H1 (cell line): ENCODE measurements at regions not wholly inside any gene's neighbourhood (a gene's known extent, or its start where the extent isn't known, plus 50 kb on each side); places are given as distances from the start of the nearest gene placed in this dataset.

Experiments used
- CTCF ChIA-PET: fragments of 300-600 bp; sonication (Branson Sonifier 250); formaldehyde crosslinking; loops from one replicate; lab custom pipeline; 2021; ENCODE audit not compliant: partially characterized antibody; lab: Charles Lee
- POLR2A ChIA-PET: fragments of 300-600 bp; sonication (Branson Sonifier 250); formaldehyde crosslinking; loops from one replicate; lab custom pipeline; 2021; ENCODE audit warnings: inconsistent platforms; ENCODE audit not compliant: partially characterized antibody; lab: Charles Lee
- DNase-seq, 2 experiments: peaks; one replicate each; pipeline versions ENCODE4 v3.0.0 to v3.0.0-alpha.2; 2010 to 2022; ENCODE audit warnings: low spot score in 2 of 2, low read depth in 1 of 2, mixed read lengths in 1 of 2
- FAIRE-seq: peaks from 2 replicates; lab custom pipeline; 2011; peaks lifted over from hg19 to GRCh38; lab: Jason Lieb, UNC
- H2AFZ ChIP-seq: 2 replicates; pipeline ENCODE4 v1.8.1; 2012; ENCODE audit warnings: low read length, inconsistent platforms
- H2AK5ac ChIP-seq: 2 replicates; pipeline ENCODE4 v1.6.1; 2013; ENCODE audit warnings: low read depth, low read length
- H2BK120ac ChIP-seq: replicated peaks from 2 replicates; pipeline ENCODE3; 2013; ENCODE audit warnings: low read depth, low read length, inconsistent platforms
- H2BK12ac ChIP-seq: 2 replicates; pipeline ENCODE4 v1.6.1; 2013; ENCODE audit warnings: low read depth, low read length
- H2BK15ac ChIP-seq: 2 replicates; pipeline ENCODE4 v1.6.1; 2013; ENCODE audit warnings: low read length
- H2BK20ac ChIP-seq: 2 replicates; pipeline ENCODE4 v1.6.1; 2013; ENCODE audit warnings: low read length
- H2BK5ac ChIP-seq: 2 replicates; pipeline ENCODE4 v1.6.1; 2013; ENCODE audit warnings: low read depth, low read length
- H3K14ac ChIP-seq: 2 replicates; pipeline ENCODE4 v1.6.1; 2013; ENCODE audit warnings: inconsistent platforms; ENCODE audit not compliant: insufficient read length
- H3K18ac ChIP-seq: 2 replicates; pipeline ENCODE4 v1.6.1; 2013; ENCODE audit warnings: low read length; ENCODE audit errors: extremely low read depth
- H3K23ac ChIP-seq: 2 replicates; pipeline ENCODE4 v1.6.1; 2013; ENCODE audit warnings: inconsistent platforms; ENCODE audit not compliant: insufficient read length
- H3K23me2 ChIP-seq: 2 replicates; pipeline ENCODE4 v1.6.1; 2013; ENCODE audit warnings: low read depth, low read length
- H3K27ac ChIP-seq: 2 replicates; pipeline ENCODE4 v1.6.1; 2011; ENCODE audit warnings: low read depth, low read length, inconsistent platforms
- H3K27me3 ChIP-seq, 4 experiments: replicated peaks in 1 of 4; 1 replicate in 1 of 4; 2 replicates in 3 of 4; pipeline versions ENCODE4 v1.6.1 to v1.8.1; 2011 to 2013; ENCODE audit warnings: low read length in 3 of 4, mild to moderate bottlenecking in 3 of 4, inconsistent platforms in 2 of 4, mixed read lengths in 2 of 4, moderate library complexity in 1 of 4; ENCODE audit not compliant: control insufficient read depth in 3 of 4, insufficient read depth in 3 of 4; ENCODE audit errors: extremely low read depth in 1 of 4
- H3K36me3 ChIP-seq, 4 experiments: 2 replicates each; pipeline versions ENCODE4 v1.6.1 to v1.8.1; 2011 to 2013; ENCODE audit warnings: mild to moderate bottlenecking in 4 of 4, low read length in 3 of 4, moderate library complexity in 2 of 4, control low read depth in 1 of 4, inconsistent platforms in 1 of 4; ENCODE audit not compliant: insufficient read depth in 4 of 4, control insufficient read depth in 2 of 4
- H3K4ac ChIP-seq: replicated peaks from 2 replicates; pipeline ENCODE3; 2013; ENCODE audit warnings: low read length, low read depth, mixed read lengths, inconsistent platforms; ENCODE audit not compliant: insufficient read length
- H3K4me1 ChIP-seq, 4 experiments: replicated peaks in 1 of 4; 1 replicate in 1 of 4; 2 replicates in 3 of 4; pipeline versions ENCODE4 v1.6.1 to v1.8.1; 2011 to 2013; ENCODE audit warnings: low read length in 3 of 4, inconsistent platforms in 2 of 4, mixed read lengths in 1 of 4; ENCODE audit not compliant: insufficient read depth in 4 of 4, control insufficient read depth in 3 of 4
- H3K4me2 ChIP-seq, 2 experiments: 2 replicates each; pipeline versions ENCODE4 v1.6.1 to v1.8.1; 2011 to 2013; ENCODE audit warnings: low read depth in 2 of 2, low read length in 2 of 2, control low read depth in 1 of 2, inconsistent platforms in 1 of 2, mild to moderate bottlenecking in 1 of 2; ENCODE audit not compliant: insufficient read depth in 1 of 2
- H3K4me3 ChIP-seq, 4 experiments: fragments of 200-600, 300-600 bp in 1 of 4; sonication (generic), shearing (Covaris generic), sonication (Bioruptor Twin) in 1 of 4; 2 replicates each; pipeline versions ENCODE4 v1.5.1 to v1.8.1; 2011 to 2016; ENCODE audit warnings: low read length in 4 of 4, low read depth in 3 of 4, control low read depth in 2 of 4, inconsistent platforms in 2 of 4, mild to moderate bottlenecking in 2 of 4, mixed read lengths in 1 of 4, moderate library complexity in 1 of 4; ENCODE audit not compliant: insufficient read depth in 2 of 4; ENCODE audit errors: extremely low read depth in 1 of 4
- H3K56ac ChIP-seq: replicated peaks from 2 replicates; pipeline ENCODE3; 2013; ENCODE audit warnings: low read depth, mild to moderate bottlenecking, mixed read lengths, low read length, inconsistent platforms; ENCODE audit not compliant: insufficient read length
- H3K79me1 ChIP-seq: 2 replicates; pipeline ENCODE4 v1.6.1; 2013; ENCODE audit warnings: low read depth, low read length, control low read depth
- H3K79me2 ChIP-seq, 2 experiments: 2 replicates each; pipeline versions ENCODE4 v1.6.1 to v1.8.1; 2012 to 2013; ENCODE audit warnings: low read length in 2 of 2, mild to moderate bottlenecking in 2 of 2, inconsistent platforms in 1 of 2; ENCODE audit not compliant: insufficient read depth in 2 of 2, control insufficient read depth in 1 of 2
- H3K9ac ChIP-seq, 4 experiments: replicated peaks in 1 of 4; 1 replicate in 1 of 4; 2 replicates in 3 of 4; pipeline versions ENCODE4 v1.6.1 to v1.8.1; 2011 to 2013; ENCODE audit warnings: low read depth in 3 of 4, low read length in 3 of 4, control low read depth in 2 of 4, mild to moderate bottlenecking in 2 of 4, moderate library complexity in 2 of 4, inconsistent platforms in 1 of 4; ENCODE audit errors: extremely low read depth in 1 of 4
- H3K9me3 ChIP-seq, 2 experiments: 2 replicates each; pipeline versions ENCODE4 v1.6.1 to v1.8.1; 2012 to 2013; ENCODE audit warnings: mild to moderate bottlenecking in 2 of 2, moderate library complexity in 2 of 2, control low read depth in 1 of 2, inconsistent platforms in 1 of 2, low read depth in 1 of 2, low read length in 1 of 2, mixed read lengths in 1 of 2; ENCODE audit not compliant: insufficient read depth in 2 of 2
- H4K20me1 ChIP-seq, 2 experiments: replicated peaks in 1 of 2; 2 replicates each; pipeline versions ENCODE3 to v1.8.1; 2011 to 2013; ENCODE audit warnings: inconsistent platforms in 2 of 2, low read length in 2 of 2, mild to moderate bottlenecking in 1 of 2; ENCODE audit not compliant: insufficient read depth in 2 of 2, control insufficient read depth in 1 of 2
- H4K5ac ChIP-seq: 2 replicates; pipeline ENCODE4 v1.6.1; 2013; ENCODE audit warnings: low read length, low read depth, mixed read lengths, inconsistent platforms; ENCODE audit not compliant: insufficient read length
- H4K8ac ChIP-seq: 2 replicates; pipeline ENCODE4 v1.8.0; 2013; ENCODE audit warnings: mild to moderate bottlenecking, moderate library complexity, low read length, inconsistent platforms; ENCODE audit not compliant: insufficient read depth; ENCODE audit errors: extremely low read depth
- H4K91ac ChIP-seq: replicated peaks from 2 replicates; pipeline ENCODE3; 2013; ENCODE audit warnings: low read length, mixed read lengths, inconsistent platforms; ENCODE audit not compliant: insufficient read length
- ASH2L ChIP-seq: fragments of 200-600, 300-600 bp; sonication (generic); IDR thresholded peaks from one replicate; pipeline ENCODE4 v1.7.1; 2017; ENCODE audit warnings: low read length
- BCL11A ChIP-seq, 2 experiments: IDR thresholded peaks; one replicate each; pipeline ENCODE4 v1.6.1; 2011; ENCODE audit warnings: low read depth in 2 of 2, low read length in 2 of 2, mild to moderate bottlenecking in 2 of 2
- CBX8 ChIP-seq: fragments of 300-800, 300-1000 bp; sonication (generic); IDR thresholded peaks from 2 replicates; pipeline ENCODE4 v1.7.1; 2016; ENCODE audit warnings: low read depth, low read length, borderline replicate concordance
- CHD1 ChIP-seq: IDR thresholded peaks from 2 replicates; pipeline ENCODE4 v1.6.1; 2012; ENCODE audit warnings: low read depth, low read length, improper control_type of control experiment
- CHD2 ChIP-seq: IDR thresholded peaks from 2 replicates; pipeline ENCODE4 v1.6.1; 2012; ENCODE audit warnings: low read length, improper control_type of control experiment
- E2F6 ChIP-seq: IDR thresholded peaks from 2 replicates; pipeline ENCODE4 v1.6.1; 2012; ENCODE audit warnings: inconsistent platforms
- GABPA ChIP-seq: IDR thresholded peaks from 2 replicates; pipeline ENCODE4 v1.6.1; 2011; ENCODE audit warnings: mild to moderate bottlenecking, low read length, moderate library complexity, borderline replicate concordance; ENCODE audit not compliant: insufficient read depth
- JUN ChIP-seq: IDR thresholded peaks from 2 replicates; pipeline ENCODE4 v1.6.1; 2011; ENCODE audit warnings: low read depth, mild to moderate bottlenecking, improper control_type of control experiment, low read length
- JUND ChIP-seq: IDR thresholded peaks from 2 replicates; pipeline ENCODE4 v1.6.1; 2011; ENCODE audit warnings: mild to moderate bottlenecking, improper control_type of control experiment, low read length
- MAFK ChIP-seq: IDR thresholded peaks from 2 replicates; pipeline ENCODE4 v1.6.1; 2012; ENCODE audit warnings: low read depth, mild to moderate bottlenecking, improper control_type of control experiment, low read length
- POLR2AphosphoS5 ChIP-seq: IDR thresholded peaks from 2 replicates; pipeline ENCODE4 v1.6.1; 2011; ENCODE audit warnings: low read depth, low read length
- RAD21 ChIP-seq, 2 experiments: IDR thresholded peaks in 1 of 2; conservative IDR thresholded peaks in 1 of 2; 2 replicates each; pipeline ENCODE4 v1.6.1; 2011; ENCODE audit warnings: low read depth in 2 of 2, low read length in 2 of 2, improper control_type of control experiment in 1 of 2, inconsistent platforms in 1 of 2, mild to moderate bottlenecking in 1 of 2, moderate library complexity in 1 of 2
- RFX5 ChIP-seq: IDR thresholded peaks from 2 replicates; pipeline ENCODE4 v1.6.1; 2011; ENCODE audit warnings: low read depth, low read length, improper control_type of control experiment, borderline replicate concordance
- SIRT6 ChIP-seq: IDR thresholded peaks from one replicate; pipeline ENCODE4 v1.7.1; 2012; ENCODE audit warnings: low read length, inconsistent platforms
- TAF1 ChIP-seq: IDR thresholded peaks from 2 replicates; pipeline ENCODE4 v1.6.1; 2011; ENCODE audit warnings: mild to moderate bottlenecking, low read depth, low read length
- WGBS, 2 experiments: shearing (Covaris generic) in 1 of 2; methylation state at CpG; one replicate each; pipeline versions ENCODE4 v1.1.6 to v1.1.7; 2013 to 2015; ENCODE audit warnings: low lambda C conversion rate in 2 of 2, mixed read lengths in 2 of 2, inconsistent platforms in 1 of 2, low coverage in 1 of 2, missing lambda C conversion rate in 1 of 2; ENCODE audit not compliant: insufficient replicate concordance in 2 of 2, insufficient coverage in 1 of 2, insufficient read length in 1 of 2; ENCODE audit errors: extremely low coverage in 1 of 2, missing lambda C conversion rate in 1 of 2; 5-methylcytosine and 5-hydroxymethylcytosine counted together

- Histone ChIP-seq H2BK20ac (no peak overlapping the region), H4K20me1 (no peaks in the 10 kb centered on the region), H2AK5ac (no peak overlapping the region), H3K56ac (no peak overlapping the region), H3K9ac (no peak overlapping the region), H3K23me2 (no peaks in the 10 kb centered on the region), H3K27me3 (no peaks in the 10 kb centered on the region), H4K91ac (no peak overlapping the region), H2AFZ (no peak overlapping the region), H3K79me2 (no peaks in the 10 kb centered on the region), H3K36me3 (no peaks in the 10 kb centered on the region), H2BK5ac (no peak overlapping the region), H3K23ac (no peak overlapping the region), H3K9me3 (no peaks in the 10 kb centered on the region), H3K4me1 (peaks cover 0 to 7% (median 0%) of the 10 kb centered on the region in 4 experiments; a peak in 3 of 7 replicates), H4K8ac (no peak overlapping the region; the same call in 1 of the 2 replicates), H4K5ac (no peak overlapping the region), H2BK15ac (no peak overlapping the region), H3K18ac (no peak overlapping the region), H2BK12ac (no peak overlapping the region), H3K4ac (no peak overlapping the region), H2BK120ac (no peak overlapping the region), H3K27ac (no peak overlapping the region), H3K14ac (no peak overlapping the region), H3K79me1 (no peaks in the 10 kb centered on the region), H3K4me3 (no peak overlapping the region), H3K4me2 (no peak overlapping the region)
- ChIA-PET CTCF (interaction anchor here (1.0 to 2.1 kb wide), 2 partner anchors 32 to 73 kb away, joined by 3 to 5 read pairs; no protein-coding TSS in a partner anchor), POLR2A (interaction anchor here (1.7 kb wide), 1 partner anchor 19 kb away, joined by 3 read pairs; no protein-coding TSS in a partner anchor)
- 91% methylated on average over 8 of the region's 8 CpGs; no CpG with 5 or more reads in 1 of the 2 experiments for WGBS, 2 experiments
- DNase-seq, result no peak
- no peak for FAIRE-seq
- no peak for TF ChIP-seq GABPA
- no peak for TF ChIP-seq RFX5
- no peak for TF ChIP-seq TAF1
- no peak for TF ChIP-seq POLR2AphosphoS5
- no peak for TF ChIP-seq CHD2
- TF ChIP-seq E2F6, result no peak
- no peak for TF ChIP-seq JUND
- no peak for TF ChIP-seq CBX8
- no peak for TF ChIP-seq CHD1
- TF ChIP-seq JUN, result no peak
- no peak for TF ChIP-seq BCL11A (IDR thresholded peaks at IDR 0.05; ENCODE audit: low read depth in 2 of 2, low read length in 2 of 2)
- TF ChIP-seq MAFK, result no peak
- no peak for TF ChIP-seq ASH2L
- no peak for TF ChIP-seq RAD21 (IDR thresholded peaks at IDR 0.05 in 1 of 2, conservative IDR thresholded peaks at IDR 0.05 in 1 of 2; ENCODE audit: low read depth in 2 of 2, low read length in 2 of 2)
- no peak for TF ChIP-seq SIRT6
Measured at GRCh38 chr6:33882154-33882553, 78.4 kb upstream of the MLN start.
